Erythroblast (primary cell): ENCODE measurements at regions not wholly inside any gene's neighbourhood (a gene's known extent, or its start where the extent isn't known, plus 50 kb on each side); places are given as distances from the start of the nearest gene placed in this dataset.

Experiments
- GATA1 ChIP-seq: IDR thresholded peaks from 2 replicates; pipeline ENCODE4 v1.6.1; 2011; ENCODE audit warnings: low read depth, mild to moderate bottlenecking, control low read depth, low read length, moderate library complexity
- POLR2A ChIP-seq: IDR thresholded peaks from 2 replicates; pipeline ENCODE4 v1.6.1; 2011; ENCODE audit warnings: mild to moderate bottlenecking, low read length

- TF ChIP-seq POLR2A = no peak
- TF ChIP-seq GATA1 = no peak
Measured at GRCh38 chr1:161421456-161421855, 53.8 kb upstream of the CFAP126 start.
